ENCODE measurements at regions not wholly inside any gene's neighbourhood (a gene's known extent, or its start where the extent isn't known, plus 50 kb on each side); places are given as distances from the start of the nearest gene placed in this dataset.

DNA sequence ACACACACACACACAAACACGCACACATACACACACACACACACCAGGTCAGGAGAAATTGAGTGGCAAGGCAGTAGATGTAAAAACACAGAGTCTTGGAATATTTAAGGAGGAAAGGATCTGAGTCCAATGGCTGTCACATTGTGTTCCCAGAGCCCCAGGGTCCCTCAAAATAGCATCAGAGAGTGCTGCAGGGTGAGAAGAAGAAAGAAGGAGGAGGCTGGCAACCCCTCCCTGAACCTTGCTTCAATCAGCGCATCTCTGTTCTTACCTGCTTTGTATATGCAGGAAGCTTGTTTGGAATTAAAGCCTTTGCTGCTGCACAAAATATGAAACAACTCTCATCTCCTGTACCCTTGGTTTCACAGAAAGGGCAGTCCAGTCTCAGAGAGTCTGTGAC is 406.5 kb downstream of the MIAT start:
- H3K27ac Mint-ChIP-seq (ENCODE audit: unreplicated experiment): no peak overlapping the region
- peaks cover 3% of the 10 kb centered on the region for H3K9me3 Mint-ChIP-seq (ENCODE audit: unreplicated experiment)
- Histone ChIP-seq H3K4me2 (ENCODE audit: low read length) (no peak overlapping the region), H3K4me3 (ENCODE audit: insufficient read depth, low read depth, low read length) (no peak overlapping the region), H3K36me3 (ENCODE audit: insufficient read depth, low read length) (no peaks in the 10 kb centered on the region), H3K27ac (ENCODE audit: low read depth, low read length) (no peak overlapping the region), H3K9me3 (ENCODE audit: insufficient read depth, low read depth, low read length) (no peaks in the 10 kb centered on the region), H3K79me2 (ENCODE audit: insufficient read depth, low read length) (no peaks in the 10 kb centered on the region), H3K27me3 (ENCODE audit: insufficient read depth, low read length) (no peaks in the 10 kb centered on the region), H2AFZ (ENCODE audit: low read depth, low read length) (no peak overlapping the region), H4K20me1 (ENCODE audit: insufficient read depth, low read length) (no peaks in the 10 kb centered on the region), H3K4me1 (ENCODE audit: insufficient read depth, low read length) (no peaks in the 10 kb centered on the region), H3K9ac (ENCODE audit: low read length) (no peak overlapping the region)
- no peak for TF ChIP-seq EZH2 (IDR thresholded peaks at IDR 0.05; ENCODE audit: insufficient read depth, low read length)
- TF ChIP-seq, protein P1, sequence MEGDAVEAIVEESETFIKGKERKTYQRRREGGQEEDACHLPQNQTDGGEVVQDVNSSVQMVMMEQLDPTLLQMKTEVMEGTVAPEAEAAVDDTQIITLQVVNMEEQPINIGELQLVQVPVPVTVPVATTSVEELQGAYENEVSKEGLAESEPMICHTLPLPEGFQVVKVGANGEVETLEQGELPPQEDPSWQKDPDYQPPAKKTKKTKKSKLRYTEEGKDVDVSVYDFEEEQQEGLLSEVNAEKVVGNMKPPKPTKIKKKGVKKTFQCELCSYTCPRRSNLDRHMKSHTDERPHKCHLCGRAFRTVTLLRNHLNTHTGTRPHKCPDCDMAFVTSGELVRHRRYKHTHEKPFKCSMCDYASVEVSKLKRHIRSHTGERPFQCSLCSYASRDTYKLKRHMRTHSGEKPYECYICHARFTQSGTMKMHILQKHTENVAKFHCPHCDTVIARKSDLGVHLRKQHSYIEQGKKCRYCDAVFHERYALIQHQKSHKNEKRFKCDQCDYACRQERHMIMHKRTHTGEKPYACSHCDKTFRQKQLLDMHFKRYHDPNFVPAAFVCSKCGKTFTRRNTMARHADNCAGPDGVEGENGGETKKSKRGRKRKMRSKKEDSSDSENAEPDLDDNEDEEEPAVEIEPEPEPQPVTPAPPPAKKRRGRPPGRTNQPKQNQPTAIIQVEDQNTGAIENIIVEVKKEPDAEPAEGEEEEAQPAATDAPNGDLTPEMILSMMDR (IDR thresholded peaks at IDR 0.05; ENCODE audit: insufficient read depth, low read depth, low read length): no peak
- DNase-seq (ENCODE audit: low read depth) (no peak), FAIRE-seq (no peak)
- no peaks in the 10 kb centered on the region for H3K36me3 Mint-ChIP-seq (ENCODE audit: low read depth, unreplicated experiment)
- peaks cover 18% of the 10 kb centered on the region for H3K27me3 Mint-ChIP-seq (ENCODE audit: low read depth, unreplicated experiment)
- peaks cover 9% of the 10 kb centered on the region for H3K4me1 Mint-ChIP-seq (ENCODE audit: low read depth, unreplicated experiment)
- no peak overlapping the region for H3K4me3 Mint-ChIP-seq (ENCODE audit: unreplicated experiment)

- H3K4me3 ChIP-seq (ENCODE audit: insufficient read depth, low read depth, low read length): no peak overlapping the region
- no peaks in the 10 kb centered on the region for H3K36me3 ChIP-seq (ENCODE audit: insufficient read depth, low read length)
- H3K27me3 ChIP-seq (ENCODE audit: insufficient read depth, low read length): no peaks in the 10 kb centered on the region
- TF ChIP-seq, protein P1 (IDR thresholded peaks at IDR 0.05; ENCODE audit: insufficient read depth, low read depth, low read length): no peak
- TF ChIP-seq EZH2 (IDR thresholded peaks at IDR 0.05; ENCODE audit: insufficient read depth, low read length): no peak
- H3K9me3 ChIP-seq (ENCODE audit: insufficient read depth, low read depth, low read length): no peaks in the 10 kb centered on the region
- Mint-ChIP-seq H3K27ac (ENCODE audit: unreplicated experiment) (no peak overlapping the region), H3K36me3 (ENCODE audit: low read depth, unreplicated experiment) (no peaks in the 10 kb centered on the region), H3K4me1 (ENCODE audit: low read depth, unreplicated experiment) (peaks cover 9% of the 10 kb centered on the region), H3K27me3 (ENCODE audit: low read depth, unreplicated experiment) (peaks cover 18% of the 10 kb centered on the region), H3K9me3 (ENCODE audit: unreplicated experiment) (peaks cover 3% of the 10 kb centered on the region), H3K4me3 (ENCODE audit: unreplicated experiment) (no peak overlapping the region)
- FAIRE-seq: no peak
- H3K9ac ChIP-seq (ENCODE audit: low read length): no peak overlapping the region
- H3K4me1 ChIP-seq (ENCODE audit: insufficient read depth, low read length): no peaks in the 10 kb centered on the region
- no peaks in the 10 kb centered on the region for H4K20me1 ChIP-seq (ENCODE audit: insufficient read depth, low read length)
- no peak overlapping the region for H3K4me2 ChIP-seq (ENCODE audit: low read length)
- H3K79me2 ChIP-seq (ENCODE audit: insufficient read depth, low read length): no peaks in the 10 kb centered on the region
- no peak overlapping the region for H2AFZ ChIP-seq (ENCODE audit: low read depth, low read length)
- H3K27ac ChIP-seq (ENCODE audit: low read depth, low read length): no peak overlapping the region
- no peak for DNase-seq (ENCODE audit: low read depth)
Measured at GRCh38 chr22:27064386-27064785, 407.0 kb downstream of the MIAT start.

GRCh38 chr22:27065279-27065678 is 407.9 kb downstream of the MIAT start:
- TF ChIP-seq, protein P1 (IDR thresholded peaks at IDR 0.05; ENCODE audit: insufficient read depth, low read depth, low read length): no peak
- no peak for TF ChIP-seq EZH2 (IDR thresholded peaks at IDR 0.05; ENCODE audit: insufficient read depth, low read length)
- H3K9ac ChIP-seq (ENCODE audit: low read length): no peak overlapping the region
- peaks cover 3% of the 10 kb centered on the region for H3K9me3 Mint-ChIP-seq (ENCODE audit: unreplicated experiment)
- H3K27ac Mint-ChIP-seq (ENCODE audit: unreplicated experiment): no peak overlapping the region
- peaks cover 9% of the 10 kb centered on the region for H3K4me1 Mint-ChIP-seq (ENCODE audit: low read depth, unreplicated experiment)
- no peak overlapping the region for H2AFZ ChIP-seq (ENCODE audit: low read depth, low read length)
- H3K27ac ChIP-seq (ENCODE audit: low read depth, low read length): no peak overlapping the region
- H3K4me1 ChIP-seq (ENCODE audit: insufficient read depth, low read length): no peaks in the 10 kb centered on the region
- no peak overlapping the region for H3K4me2 ChIP-seq (ENCODE audit: low read length)
- H4K20me1 ChIP-seq (ENCODE audit: insufficient read depth, low read length): no peaks in the 10 kb centered on the region
- FAIRE-seq (no peak), DNase-seq (ENCODE audit: low read depth) (no peak)
- H3K36me3 ChIP-seq (ENCODE audit: insufficient read depth, low read length): no peaks in the 10 kb centered on the region
- no peak overlapping the region for H3K4me3 ChIP-seq (ENCODE audit: insufficient read depth, low read depth, low read length)
- no peaks in the 10 kb centered on the region for H3K79me2 ChIP-seq (ENCODE audit: insufficient read depth, low read length)
- H3K4me3 Mint-ChIP-seq (ENCODE audit: unreplicated experiment): no peak overlapping the region
- no peaks in the 10 kb centered on the region for H3K27me3 ChIP-seq (ENCODE audit: insufficient read depth, low read length)
- peaks cover 18% of the 10 kb centered on the region for H3K27me3 Mint-ChIP-seq (ENCODE audit: low read depth, unreplicated experiment)
- H3K36me3 Mint-ChIP-seq (ENCODE audit: low read depth, unreplicated experiment): no peaks in the 10 kb centered on the region
- H3K9me3 ChIP-seq (ENCODE audit: insufficient read depth, low read depth, low read length): no peaks in the 10 kb centered on the region

Data from astrocyte (in vitro differentiated cells and primary cell).